ENCODE measurements at regions not wholly inside any gene's neighbourhood (a gene's known extent, or its start where the extent isn't known, plus 50 kb on each side); places are given as distances from the start of the nearest gene placed in this dataset.

DNA sequence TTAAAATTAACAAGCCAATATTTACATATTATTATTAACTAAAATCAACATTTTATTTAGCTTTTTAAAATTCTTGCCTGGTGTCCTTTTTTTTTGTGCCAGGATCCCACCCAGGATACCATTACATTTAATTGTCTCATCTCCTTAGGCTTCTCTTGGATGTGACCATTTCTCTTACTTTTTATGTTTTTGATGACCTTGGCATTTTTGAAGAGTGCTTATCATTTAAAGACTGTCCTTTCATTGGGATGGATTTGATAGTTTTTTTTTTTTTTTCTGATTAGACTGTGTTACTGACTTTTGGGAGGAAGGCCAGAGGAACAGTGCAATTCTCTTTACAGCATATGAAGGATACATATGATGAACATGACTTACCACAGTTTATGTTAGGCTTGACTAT lies 181.4 kb upstream of the SMIM30 start:
- TF ChIP-seq MXI1 (IDR thresholded peaks at IDR 0.05; ENCODE audit: borderline replicate concordance, low read depth, low read length), result no peak
- TF ChIP-seq, protein P1, sequence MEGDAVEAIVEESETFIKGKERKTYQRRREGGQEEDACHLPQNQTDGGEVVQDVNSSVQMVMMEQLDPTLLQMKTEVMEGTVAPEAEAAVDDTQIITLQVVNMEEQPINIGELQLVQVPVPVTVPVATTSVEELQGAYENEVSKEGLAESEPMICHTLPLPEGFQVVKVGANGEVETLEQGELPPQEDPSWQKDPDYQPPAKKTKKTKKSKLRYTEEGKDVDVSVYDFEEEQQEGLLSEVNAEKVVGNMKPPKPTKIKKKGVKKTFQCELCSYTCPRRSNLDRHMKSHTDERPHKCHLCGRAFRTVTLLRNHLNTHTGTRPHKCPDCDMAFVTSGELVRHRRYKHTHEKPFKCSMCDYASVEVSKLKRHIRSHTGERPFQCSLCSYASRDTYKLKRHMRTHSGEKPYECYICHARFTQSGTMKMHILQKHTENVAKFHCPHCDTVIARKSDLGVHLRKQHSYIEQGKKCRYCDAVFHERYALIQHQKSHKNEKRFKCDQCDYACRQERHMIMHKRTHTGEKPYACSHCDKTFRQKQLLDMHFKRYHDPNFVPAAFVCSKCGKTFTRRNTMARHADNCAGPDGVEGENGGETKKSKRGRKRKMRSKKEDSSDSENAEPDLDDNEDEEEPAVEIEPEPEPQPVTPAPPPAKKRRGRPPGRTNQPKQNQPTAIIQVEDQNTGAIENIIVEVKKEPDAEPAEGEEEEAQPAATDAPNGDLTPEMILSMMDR (conservative IDR thresholded peaks at IDR 0.05; ENCODE audit: low read depth, low read length), result no peak
- TF ChIP-seq POLR2A (IDR thresholded peaks at IDR 0.05; ENCODE audit: low read depth, low read length), result no peak
- TF ChIP-seq RCOR1 (IDR thresholded peaks at IDR 0.05; ENCODE audit: insufficient replicate concordance, low read length), result no peak
- no peak for TF ChIP-seq USF2 (IDR thresholded peaks at IDR 0.05; ENCODE audit: low read depth, low read length)

Measured in IMR-90 (cell line).